ENCODE measurements at regions not wholly inside any gene's neighbourhood (a gene's known extent, or its start where the extent isn't known, plus 50 kb on each side); places are given as distances from the start of the nearest gene placed in this dataset.
"Not testable (repeated sequence)": the region's sequence is repeated elsewhere in the genome, so short reads cannot be mapped to it uniquely, and the experiment has no call there.

- ChIA-PET CTCF (no interaction called here), POLR2A (ENCODE audit: unreplicated experiment) (no interaction called here)
- DNase-seq: no peak
- no TSS peak for BruUV-seq (replicated peaks)
- ATAC-seq: no peak
- intact Hi-C loops (cut with micrococcal nuclease): no loop called here
- Histone ChIP-seq H3K9me3 (ENCODE audit: low read length) (no peaks in the 10 kb centered on the region), H3K4me2 (ENCODE audit: low read length) (no peak overlapping the region), H3K79me2 (ENCODE audit: low read length) (no peaks in the 10 kb centered on the region), H3K9me2 (replicated peaks; ENCODE audit: low read length) (no peaks in the 10 kb centered on the region), H3F3A (ENCODE audit: low read length, unreplicated experiment) (no peaks in the 10 kb centered on the region), H4K20me1 (ENCODE audit: low read length) (no peaks in the 10 kb centered on the region), H3K27me3 (ENCODE audit: low read length) (no peaks in the 10 kb centered on the region), H3K4me3 (ENCODE audit: low read length) (no peak overlapping the region), H2AFZ (ENCODE audit: low read length) (no peak overlapping the region), H3K36me3 (ENCODE audit: low read depth, low read length) (no peaks in the 10 kb centered on the region), H3K4me1 (ENCODE audit: insufficient read depth, low read length) (no peaks in the 10 kb centered on the region), H3K27ac (ENCODE audit: low read length) (no peak overlapping the region), H3K9ac (ENCODE audit: low read length) (no peak overlapping the region)
- TF ChIP-seq EZH2phosphoT487 (IDR thresholded peaks at IDR 0.05; ENCODE audit: borderline replicate concordance, low read length) (no peak), EZH2 (IDR thresholded peaks at IDR 0.05; ENCODE audit: low read length, unreplicated experiment) (no peak), CTCF (conservative IDR thresholded peaks at IDR 0.05; ENCODE audit: low read depth, low read length) (no peak)
Measured at GRCh38 chr1:185431612-185432011, 114.6 kb upstream of the IVNS1ABP start.

GRCh38 chr1:185429668-185430067, 112.6 kb upstream of the IVNS1ABP start:
- BruUV-seq (replicated peaks); H3K4me1 ChIP-seq (ENCODE audit: insufficient read depth, low read length); H3K27me3 ChIP-seq (ENCODE audit: low read length); H3K27ac ChIP-seq (ENCODE audit: low read length); CTCF ChIA-PET; H3K4me2 ChIP-seq (ENCODE audit: low read length); H3K9me2 ChIP-seq (replicated peaks; ENCODE audit: low read length); H3F3A ChIP-seq (ENCODE audit: low read length, unreplicated experiment); H3K36me3 ChIP-seq (ENCODE audit: low read depth, low read length); DNase-seq; POLR2A ChIA-PET (ENCODE audit: unreplicated experiment); H2AFZ ChIP-seq (ENCODE audit: low read length); H3K9ac ChIP-seq (ENCODE audit: low read length); ATAC-seq; H4K20me1 ChIP-seq (ENCODE audit: low read length); intact Hi-C loops (cut with micrococcal nuclease); H3K79me2 ChIP-seq (ENCODE audit: low read length); H3K4me3 ChIP-seq (ENCODE audit: low read length); H3K9me3 ChIP-seq (ENCODE audit: low read length): not testable (repeated sequence)

GRCh38 chr1:185427776-185428175, 110.7 kb upstream of the IVNS1ABP start:
- intact Hi-C loops (cut with micrococcal nuclease): no loop called here
- POLR2A ChIA-PET (ENCODE audit: unreplicated experiment): no interaction called here
- ATAC-seq: no peak

More at GRCh38 chr1:185427776-185428175, 110.7 kb upstream of the IVNS1ABP start:
- no peaks in the 10 kb centered on the region for H4K20me1 ChIP-seq (ENCODE audit: low read length)
- H3K9me3 ChIP-seq (ENCODE audit: low read length): no peaks in the 10 kb centered on the region
- no peak overlapping the region for H3K4me2 ChIP-seq (ENCODE audit: low read length)
- H3K36me3 ChIP-seq (ENCODE audit: low read depth, low read length): no peaks in the 10 kb centered on the region
- no peak overlapping the region for H3K9ac ChIP-seq (ENCODE audit: low read length)
- BruUV-seq (replicated peaks): no TSS peak
- H3K27ac ChIP-seq (ENCODE audit: low read length): no peak overlapping the region
- H3F3A ChIP-seq (ENCODE audit: low read length, unreplicated experiment): no peaks in the 10 kb centered on the region
- H3K27me3 ChIP-seq (ENCODE audit: low read length): no peaks in the 10 kb centered on the region
- no peak overlapping the region for H3K4me3 ChIP-seq (ENCODE audit: low read length)
- no peaks in the 10 kb centered on the region for H3K79me2 ChIP-seq (ENCODE audit: low read length)
- CTCF ChIA-PET: no interaction called here
- H3K9me2 ChIP-seq (replicated peaks; ENCODE audit: low read length): no peaks in the 10 kb centered on the region
- DNase-seq: no peak
- TF ChIP-seq EZH2phosphoT487 (IDR thresholded peaks at IDR 0.05; ENCODE audit: borderline replicate concordance, low read length): no peak
- TF ChIP-seq CTCF (conservative IDR thresholded peaks at IDR 0.05; ENCODE audit: low read depth, low read length): no peak
- TF ChIP-seq EZH2 (IDR thresholded peaks at IDR 0.05; ENCODE audit: low read length, unreplicated experiment): no peak
- H2AFZ ChIP-seq (ENCODE audit: low read length): no peak overlapping the region
- H3K4me1 ChIP-seq (ENCODE audit: insufficient read depth, low read length): no peaks in the 10 kb centered on the region

All from PC-3 (cell line).